ENCODE measurements at regions not wholly inside any gene's neighbourhood (a gene's known extent, or its start where the extent isn't known, plus 50 kb on each side); places are given as distances from the start of the nearest gene placed in this dataset.

DNA sequence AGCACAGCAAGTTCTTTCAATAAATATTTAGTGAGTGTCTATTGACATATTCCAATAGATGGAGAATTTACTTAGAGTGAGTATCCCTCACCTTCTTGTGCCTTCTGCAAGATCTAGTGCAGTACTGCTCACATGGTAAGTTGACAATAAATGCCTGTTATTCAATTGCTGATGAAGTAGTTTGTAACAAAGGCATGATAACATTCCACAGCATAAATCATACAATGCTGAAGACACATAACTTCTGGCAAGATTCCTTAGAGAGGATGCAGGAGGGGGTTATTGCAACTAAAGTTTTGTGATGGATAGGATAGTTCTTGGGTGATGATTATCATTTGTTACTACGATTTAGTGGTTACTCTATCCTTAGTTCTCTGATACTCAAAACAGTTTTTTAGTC is 112.2 kb upstream of the RBMS3 start:
- no peak for TF ChIP-seq EP300 (IDR thresholded peaks at IDR 0.05; ENCODE audit: borderline replicate concordance)
- no peak for TF ChIP-seq TEAD4 (IDR thresholded peaks at IDR 0.05)
- TF ChIP-seq TAF1 (IDR thresholded peaks at IDR 0.05; ENCODE audit: low read depth), result no peak
- no peak for TF ChIP-seq FOXM1 (IDR thresholded peaks at IDR 0.05; ENCODE audit: borderline replicate concordance, low read depth)
- no peak for TF ChIP-seq CREB1 (IDR thresholded peaks at IDR 0.05; ENCODE audit: low read depth)
- TF ChIP-seq, protein P1, sequence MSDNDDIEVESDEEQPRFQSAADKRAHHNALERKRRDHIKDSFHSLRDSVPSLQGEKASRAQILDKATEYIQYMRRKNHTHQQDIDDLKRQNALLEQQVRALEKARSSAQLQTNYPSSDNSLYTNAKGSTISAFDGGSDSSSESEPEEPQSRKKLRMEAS (IDR thresholded peaks at IDR 0.05), result no peak
- TF ChIP-seq, protein P2, sequence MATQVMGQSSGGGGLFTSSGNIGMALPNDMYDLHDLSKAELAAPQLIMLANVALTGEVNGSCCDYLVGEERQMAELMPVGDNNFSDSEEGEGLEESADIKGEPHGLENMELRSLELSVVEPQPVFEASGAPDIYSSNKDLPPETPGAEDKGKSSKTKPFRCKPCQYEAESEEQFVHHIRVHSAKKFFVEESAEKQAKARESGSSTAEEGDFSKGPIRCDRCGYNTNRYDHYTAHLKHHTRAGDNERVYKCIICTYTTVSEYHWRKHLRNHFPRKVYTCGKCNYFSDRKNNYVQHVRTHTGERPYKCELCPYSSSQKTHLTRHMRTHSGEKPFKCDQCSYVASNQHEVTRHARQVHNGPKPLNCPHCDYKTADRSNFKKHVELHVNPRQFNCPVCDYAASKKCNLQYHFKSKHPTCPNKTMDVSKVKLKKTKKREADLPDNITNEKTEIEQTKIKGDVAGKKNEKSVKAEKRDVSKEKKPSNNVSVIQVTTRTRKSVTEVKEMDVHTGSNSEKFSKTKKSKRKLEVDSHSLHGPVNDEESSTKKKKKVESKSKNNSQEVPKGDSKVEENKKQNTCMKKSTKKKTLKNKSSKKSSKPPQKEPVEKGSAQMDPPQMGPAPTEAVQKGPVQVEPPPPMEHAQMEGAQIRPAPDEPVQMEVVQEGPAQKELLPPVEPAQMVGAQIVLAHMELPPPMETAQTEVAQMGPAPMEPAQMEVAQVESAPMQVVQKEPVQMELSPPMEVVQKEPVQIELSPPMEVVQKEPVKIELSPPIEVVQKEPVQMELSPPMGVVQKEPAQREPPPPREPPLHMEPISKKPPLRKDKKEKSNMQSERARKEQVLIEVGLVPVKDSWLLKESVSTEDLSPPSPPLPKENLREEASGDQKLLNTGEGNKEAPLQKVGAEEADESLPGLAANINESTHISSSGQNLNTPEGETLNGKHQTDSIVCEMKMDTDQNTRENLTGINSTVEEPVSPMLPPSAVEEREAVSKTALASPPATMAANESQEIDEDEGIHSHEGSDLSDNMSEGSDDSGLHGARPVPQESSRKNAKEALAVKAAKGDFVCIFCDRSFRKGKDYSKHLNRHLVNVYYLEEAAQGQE (IDR thresholded peaks at IDR 0.05; ENCODE audit: low read depth), result no peak
- TF ChIP-seq EGR1 (IDR thresholded peaks at IDR 0.05), result no peak
- TF ChIP-seq TCF12 (IDR thresholded peaks at IDR 0.05; ENCODE audit: low read depth), result no peak
- no peak for TF ChIP-seq CEBPB (IDR thresholded peaks at IDR 0.05)
- TF ChIP-seq YY1 (IDR thresholded peaks at IDR 0.05; ENCODE audit: low read depth), result no peak
- no peak for TF ChIP-seq RAD21 (IDR thresholded peaks at IDR 0.05; ENCODE audit: low read depth)
- TF ChIP-seq ZBTB7A (IDR thresholded peaks at IDR 0.05; ENCODE audit: low read depth), result no peak
- TF ChIP-seq NFIC (IDR thresholded peaks at IDR 0.05), result no peak
